ENCODE measurements at regions not wholly inside any gene's neighbourhood (a gene's known extent, or its start where the extent isn't known, plus 50 kb on each side); places are given as distances from the start of the nearest gene placed in this dataset.

DNA sequence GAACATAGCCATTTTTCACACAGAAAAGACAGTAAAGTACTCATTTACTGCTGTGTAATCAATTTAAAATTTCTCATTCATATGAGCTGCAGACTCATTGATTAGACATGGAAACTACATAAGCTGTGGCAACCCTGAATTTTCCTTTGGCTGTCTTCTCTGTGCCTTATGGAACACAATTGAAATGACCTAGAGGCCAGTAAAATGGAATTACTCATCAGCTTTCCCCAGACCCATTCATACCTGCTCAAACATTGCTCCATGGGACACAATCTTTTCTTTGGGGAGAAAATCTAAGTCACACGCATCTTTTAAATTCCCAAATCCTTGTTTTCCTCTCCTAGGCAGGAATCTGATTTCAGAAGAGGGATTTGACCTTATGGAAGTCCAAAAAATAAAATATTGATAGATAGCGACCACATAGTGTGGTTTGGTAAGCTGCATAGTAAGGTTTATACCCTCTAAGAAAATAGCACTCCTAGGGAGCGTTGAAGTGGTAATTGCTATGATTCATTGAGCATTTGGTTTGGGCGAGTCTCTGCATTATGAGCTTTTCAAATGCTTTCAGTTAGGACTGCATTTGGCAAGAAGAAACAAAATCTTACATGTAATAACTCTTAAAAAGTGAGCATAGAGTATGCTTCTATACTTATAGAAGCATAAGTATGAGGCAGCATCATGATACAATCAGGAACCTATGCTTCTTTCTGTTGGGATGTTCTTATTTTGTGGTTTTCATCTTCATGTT, 243.4 kb upstream of the GADL1 start:
- in situ Hi-C loops (cut with HindIII; ENCODE audit: extremely low pct_ligation_motif_present, low pct_unique_long_range_greater_than_20kb): loop anchor here (25.0 kb wide), 1 partner anchor 1126 kb away; no protein-coding TSS in a partner anchor
- CTCF ChIA-PET (ENCODE audit: low intra/inter-chr PET ratio, low total read pairs): no interaction called here
- DNase-seq (ENCODE audit: low spot score) (no peak), ATAC-seq (no peak), FAIRE-seq (no peak)
- H3K36me3 ChIP-seq (replicated peaks in 1 of 2; ENCODE audit: control insufficient read depth in 1 of 2, insufficient read depth in 2 of 2, low read length in 2 of 2): no peaks in the 10 kb centered on the region
- TF ChIP-seq ZBTB3 (CRISPR knock-in tag; IDR thresholded peaks at IDR 0.05; ENCODE audit: borderline replicate concordance, low read depth): no peak
- peak in 1 of 2 experiments; percentile 53; a peak in 2 of 4 replicates for TF ChIP-seq MAFK (conservative IDR thresholded peaks at IDR 0.05 in 1 of 2, IDR thresholded peaks at IDR 0.05 in 1 of 2; ENCODE audit: low read length in 2 of 2)
- TF ChIP-seq, protein P1, sequence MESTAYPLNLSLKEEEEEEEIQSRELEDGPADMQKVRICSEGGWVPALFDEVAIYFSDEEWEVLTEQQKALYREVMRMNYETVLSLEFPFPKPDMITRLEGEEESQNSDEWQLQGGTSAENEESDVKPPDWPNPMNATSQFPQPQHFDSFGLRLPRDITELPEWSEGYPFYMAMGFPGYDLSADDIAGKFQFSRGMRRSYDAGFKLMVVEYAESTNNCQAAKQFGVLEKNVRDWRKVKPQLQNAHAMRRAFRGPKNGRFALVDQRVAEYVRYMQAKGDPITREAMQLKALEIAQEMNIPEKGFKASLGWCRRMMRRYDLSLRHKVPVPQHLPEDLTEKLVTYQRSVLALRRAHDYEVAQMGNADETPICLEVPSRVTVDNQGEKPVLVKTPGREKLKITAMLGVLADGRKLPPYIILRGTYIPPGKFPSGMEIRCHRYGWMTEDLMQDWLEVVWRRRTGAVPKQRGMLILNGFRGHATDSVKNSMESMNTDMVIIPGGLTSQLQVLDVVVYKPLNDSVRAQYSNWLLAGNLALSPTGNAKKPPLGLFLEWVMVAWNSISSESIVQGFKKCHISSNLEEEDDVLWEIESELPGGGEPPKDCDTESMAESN (CRISPR knock-in tag; conservative IDR thresholded peaks at IDR 0.05): no peak
- TF ChIP-seq MAFF (IDR thresholded peaks at IDR 0.05; ENCODE audit: low read depth, low read length): 0 out of 2 replicates have a peak, but pooled peaks have one; percentile 41
- no peak for TF ChIP-seq MAF1 (CRISPR knock-in tag; IDR thresholded peaks at IDR 0.05; ENCODE audit: borderline replicate concordance)
- intact Hi-C loops (cut with micrococcal nuclease; ENCODE audit: unreplicated experiment): no loop called here
- no peak overlapping the region for H3K9ac ChIP-seq (ENCODE audit: insufficient read depth, low read depth, low read length)
- H3K4me1 ChIP-seq (ENCODE audit: insufficient read depth, low read length): no peaks in the 10 kb centered on the region; the same call in 1 of the 2 replicates
- no TSS peak for BruUV-seq (replicated peaks)
- H3K9me3 ChIP-seq (ENCODE audit: low read length): no peaks in the 10 kb centered on the region
- no peaks in the 10 kb centered on the region for H3K79me2 ChIP-seq (ENCODE audit: insufficient read depth, low read length)
- no peak overlapping the region for H2AFZ ChIP-seq (ENCODE audit: low read length)
- H3K27ac ChIP-seq (ENCODE audit: extremely low read length, insufficient read depth, low read length): no peak overlapping the region
- H3K4me3 ChIP-seq (replicated peaks in 1 of 3; ENCODE audit: insufficient read depth in 1 of 3, low read depth in 2 of 3, low read length in 3 of 3): no peak overlapping the region
- 69% methylated on average over 4 of the region's 4 CpGs for WGBS (ENCODE audit: low lambda C conversion rate)
- H4K20me1 ChIP-seq (ENCODE audit: insufficient read depth, low read length): no peaks in the 10 kb centered on the region
- H3K4me2 ChIP-seq (ENCODE audit: low read depth, low read length): no peak overlapping the region
- POLR2A ChIA-PET: no interaction called here
- no peaks in the 10 kb centered on the region for H3K27me3 ChIP-seq (ENCODE audit: control insufficient read depth in 1 of 2, insufficient read depth in 2 of 2, low read length in 2 of 2)

DNA sequence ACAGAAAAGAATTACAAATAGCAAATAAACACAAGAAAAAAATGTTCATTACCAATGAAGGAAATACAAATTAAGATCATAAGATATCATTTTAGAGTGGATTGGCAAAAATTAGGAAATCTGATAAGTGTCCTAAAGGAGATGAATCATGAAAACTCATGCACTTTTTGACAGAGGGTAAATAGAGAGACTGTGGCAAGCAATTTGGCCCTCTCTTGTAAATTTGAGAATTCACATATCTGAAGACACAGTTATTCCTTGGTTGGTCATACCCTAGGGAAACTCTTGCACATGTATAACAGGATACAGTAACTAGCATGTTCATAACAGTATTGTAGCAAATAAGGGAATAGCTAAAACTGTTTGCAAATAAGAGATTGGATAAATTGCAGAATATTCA, 246.0 kb upstream of the GADL1 start:
- no peaks in the 10 kb centered on the region for H3K36me3 ChIP-seq (replicated peaks in 1 of 2; ENCODE audit: control insufficient read depth in 1 of 2, insufficient read depth in 2 of 2, low read length in 2 of 2)
- no peak overlapping the region for H3K4me2 ChIP-seq (ENCODE audit: low read depth, low read length)
- H3K9ac ChIP-seq (ENCODE audit: insufficient read depth, low read depth, low read length): no peak overlapping the region
- no peaks in the 10 kb centered on the region for H3K27me3 ChIP-seq (ENCODE audit: control insufficient read depth in 1 of 2, insufficient read depth in 2 of 2, low read length in 2 of 2)
- no peaks in the 10 kb centered on the region for H4K20me1 ChIP-seq (ENCODE audit: insufficient read depth, low read length)
- in situ Hi-C loops (cut with HindIII; ENCODE audit: extremely low pct_ligation_motif_present, low pct_unique_long_range_greater_than_20kb) (loop anchor here (25.0 kb wide), 1 partner anchor 1128 kb away; no protein-coding TSS in a partner anchor), intact Hi-C loops (cut with micrococcal nuclease; ENCODE audit: unreplicated experiment) (no loop called here)
- ChIA-PET CTCF (ENCODE audit: low intra/inter-chr PET ratio, low total read pairs) (no interaction called here), POLR2A (no interaction called here)
- H3K4me1 ChIP-seq (ENCODE audit: insufficient read depth, low read length): no peaks in the 10 kb centered on the region; the same call in 1 of the 2 replicates
- no peak overlapping the region for H2AFZ ChIP-seq (ENCODE audit: low read length)
- BruUV-seq (replicated peaks): no TSS peak
- no peaks in the 10 kb centered on the region for H3K9me3 ChIP-seq (ENCODE audit: low read length)
- no peaks in the 10 kb centered on the region for H3K79me2 ChIP-seq (ENCODE audit: insufficient read depth, low read length)
- H3K4me3 ChIP-seq (replicated peaks in 1 of 3; ENCODE audit: insufficient read depth in 1 of 3, low read depth in 2 of 3, low read length in 3 of 3): no peak overlapping the region
- no peak for FAIRE-seq
- no peak overlapping the region for H3K27ac ChIP-seq (ENCODE audit: extremely low read length, insufficient read depth, low read length)
- no peak for ATAC-seq
- DNase-seq (ENCODE audit: low spot score): no peak
- TF ChIP-seq ZNF766 (CRISPR knock-in tag; IDR thresholded peaks at IDR 0.05; ENCODE audit: borderline replicate concordance) (no peak), XBP1 (CRISPR knock-in tag; IDR thresholded peaks at IDR 0.05) (no peak), SALL2 (CRISPR knock-in tag; IDR thresholded peaks at IDR 0.05) (no peak), CENPX (CRISPR knock-in tag; IDR thresholded peaks at IDR 0.05) (no peak), MATR3 (CRISPR knock-in tag; IDR thresholded peaks at IDR 0.05) (no peak), ZKSCAN8 (CRISPR knock-in tag; IDR thresholded peaks at IDR 0.05; ENCODE audit: borderline replicate concordance) (no peak)
- TF ChIP-seq, protein P2, sequence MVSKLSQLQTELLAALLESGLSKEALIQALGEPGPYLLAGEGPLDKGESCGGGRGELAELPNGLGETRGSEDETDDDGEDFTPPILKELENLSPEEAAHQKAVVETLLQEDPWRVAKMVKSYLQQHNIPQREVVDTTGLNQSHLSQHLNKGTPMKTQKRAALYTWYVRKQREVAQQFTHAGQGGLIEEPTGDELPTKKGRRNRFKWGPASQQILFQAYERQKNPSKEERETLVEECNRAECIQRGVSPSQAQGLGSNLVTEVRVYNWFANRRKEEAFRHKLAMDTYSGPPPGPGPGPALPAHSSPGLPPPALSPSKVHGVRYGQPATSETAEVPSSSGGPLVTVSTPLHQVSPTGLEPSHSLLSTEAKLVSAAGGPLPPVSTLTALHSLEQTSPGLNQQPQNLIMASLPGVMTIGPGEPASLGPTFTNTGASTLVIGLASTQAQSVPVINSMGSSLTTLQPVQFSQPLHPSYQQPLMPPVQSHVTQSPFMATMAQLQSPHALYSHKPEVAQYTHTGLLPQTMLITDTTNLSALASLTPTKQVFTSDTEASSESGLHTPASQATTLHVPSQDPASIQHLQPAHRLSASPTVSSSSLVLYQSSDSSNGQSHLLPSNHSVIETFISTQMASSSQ (IDR thresholded peaks at IDR 0.05; ENCODE audit: low read depth): no peak
- TF ChIP-seq, protein P2 (CRISPR knock-in tag; IDR thresholded peaks at IDR 0.05; ENCODE audit: borderline replicate concordance): no peak

Data from HepG2 (cell line).